H1 (cell line): ENCODE measurements at regions not wholly inside any gene's neighbourhood (a gene's known extent, or its start where the extent isn't known, plus 50 kb on each side); places are given as distances from the start of the nearest gene placed in this dataset.

Experiments
- CTCF ChIA-PET: fragments of 300-600 bp; sonication (Branson Sonifier 250); formaldehyde crosslinking; loops from one replicate; lab custom pipeline; 2021; ENCODE audit not compliant: partially characterized antibody; lab: Charles Lee
- POLR2A ChIA-PET: fragments of 300-600 bp; sonication (Branson Sonifier 250); formaldehyde crosslinking; loops from one replicate; lab custom pipeline; 2021; ENCODE audit warnings: inconsistent platforms; ENCODE audit not compliant: partially characterized antibody; lab: Charles Lee
- DNase-seq, 2 experiments: peaks; one replicate each; pipeline versions ENCODE4 v3.0.0 to v3.0.0-alpha.2; 2010 to 2022; ENCODE audit warnings: low spot score in 2 of 2, low read depth in 1 of 2, mixed read lengths in 1 of 2
- FAIRE-seq: peaks from 2 replicates; lab custom pipeline; 2011; peaks lifted over from hg19 to GRCh38; lab: Jason Lieb, UNC
- H2AFZ ChIP-seq: 2 replicates; pipeline ENCODE4 v1.8.1; 2012; ENCODE audit warnings: low read length, inconsistent platforms
- H2AK5ac ChIP-seq: 2 replicates; pipeline ENCODE4 v1.6.1; 2013; ENCODE audit warnings: low read depth, low read length
- H2BK120ac ChIP-seq: replicated peaks from 2 replicates; pipeline ENCODE3; 2013; ENCODE audit warnings: low read depth, low read length, inconsistent platforms
- H2BK12ac ChIP-seq: 2 replicates; pipeline ENCODE4 v1.6.1; 2013; ENCODE audit warnings: low read depth, low read length
- H2BK15ac ChIP-seq: 2 replicates; pipeline ENCODE4 v1.6.1; 2013; ENCODE audit warnings: low read length
- H2BK20ac ChIP-seq: 2 replicates; pipeline ENCODE4 v1.6.1; 2013; ENCODE audit warnings: low read length
- H2BK5ac ChIP-seq: 2 replicates; pipeline ENCODE4 v1.6.1; 2013; ENCODE audit warnings: low read depth, low read length
- H3K14ac ChIP-seq: 2 replicates; pipeline ENCODE4 v1.6.1; 2013; ENCODE audit warnings: inconsistent platforms; ENCODE audit not compliant: insufficient read length
- H3K18ac ChIP-seq: 2 replicates; pipeline ENCODE4 v1.6.1; 2013; ENCODE audit warnings: low read length; ENCODE audit errors: extremely low read depth
- H3K23ac ChIP-seq: 2 replicates; pipeline ENCODE4 v1.6.1; 2013; ENCODE audit warnings: inconsistent platforms; ENCODE audit not compliant: insufficient read length
- H3K23me2 ChIP-seq: 2 replicates; pipeline ENCODE4 v1.6.1; 2013; ENCODE audit warnings: low read depth, low read length
- H3K27ac ChIP-seq: 2 replicates; pipeline ENCODE4 v1.6.1; 2011; ENCODE audit warnings: low read depth, low read length, inconsistent platforms
- H3K27me3 ChIP-seq, 4 experiments: replicated peaks in 1 of 4; 1 replicate in 1 of 4; 2 replicates in 3 of 4; pipeline versions ENCODE4 v1.6.1 to v1.8.1; 2011 to 2013; ENCODE audit warnings: low read length in 3 of 4, mild to moderate bottlenecking in 3 of 4, inconsistent platforms in 2 of 4, mixed read lengths in 2 of 4, moderate library complexity in 1 of 4; ENCODE audit not compliant: control insufficient read depth in 3 of 4, insufficient read depth in 3 of 4; ENCODE audit errors: extremely low read depth in 1 of 4
- H3K36me3 ChIP-seq, 4 experiments: 2 replicates each; pipeline versions ENCODE4 v1.6.1 to v1.8.1; 2011 to 2013; ENCODE audit warnings: mild to moderate bottlenecking in 4 of 4, low read length in 3 of 4, moderate library complexity in 2 of 4, control low read depth in 1 of 4, inconsistent platforms in 1 of 4; ENCODE audit not compliant: insufficient read depth in 4 of 4, control insufficient read depth in 2 of 4
- H3K4ac ChIP-seq: replicated peaks from 2 replicates; pipeline ENCODE3; 2013; ENCODE audit warnings: low read length, low read depth, mixed read lengths, inconsistent platforms; ENCODE audit not compliant: insufficient read length
- H3K4me1 ChIP-seq, 4 experiments: replicated peaks in 1 of 4; 1 replicate in 1 of 4; 2 replicates in 3 of 4; pipeline versions ENCODE4 v1.6.1 to v1.8.1; 2011 to 2013; ENCODE audit warnings: low read length in 3 of 4, inconsistent platforms in 2 of 4, mixed read lengths in 1 of 4; ENCODE audit not compliant: insufficient read depth in 4 of 4, control insufficient read depth in 3 of 4
- H3K4me2 ChIP-seq, 2 experiments: 2 replicates each; pipeline versions ENCODE4 v1.6.1 to v1.8.1; 2011 to 2013; ENCODE audit warnings: low read depth in 2 of 2, low read length in 2 of 2, control low read depth in 1 of 2, inconsistent platforms in 1 of 2, mild to moderate bottlenecking in 1 of 2; ENCODE audit not compliant: insufficient read depth in 1 of 2
- H3K4me3 ChIP-seq, 4 experiments: fragments of 200-600, 300-600 bp in 1 of 4; sonication (generic), shearing (Covaris generic), sonication (Bioruptor Twin) in 1 of 4; 2 replicates each; pipeline versions ENCODE4 v1.5.1 to v1.8.1; 2011 to 2016; ENCODE audit warnings: low read length in 4 of 4, low read depth in 3 of 4, control low read depth in 2 of 4, inconsistent platforms in 2 of 4, mild to moderate bottlenecking in 2 of 4, mixed read lengths in 1 of 4, moderate library complexity in 1 of 4; ENCODE audit not compliant: insufficient read depth in 2 of 4; ENCODE audit errors: extremely low read depth in 1 of 4
- H3K56ac ChIP-seq: replicated peaks from 2 replicates; pipeline ENCODE3; 2013; ENCODE audit warnings: low read depth, mild to moderate bottlenecking, mixed read lengths, low read length, inconsistent platforms; ENCODE audit not compliant: insufficient read length
- H3K79me1 ChIP-seq: 2 replicates; pipeline ENCODE4 v1.6.1; 2013; ENCODE audit warnings: low read depth, low read length, control low read depth
- H3K79me2 ChIP-seq, 2 experiments: 2 replicates each; pipeline versions ENCODE4 v1.6.1 to v1.8.1; 2012 to 2013; ENCODE audit warnings: low read length in 2 of 2, mild to moderate bottlenecking in 2 of 2, inconsistent platforms in 1 of 2; ENCODE audit not compliant: insufficient read depth in 2 of 2, control insufficient read depth in 1 of 2
- H3K9ac ChIP-seq, 4 experiments: replicated peaks in 1 of 4; 1 replicate in 1 of 4; 2 replicates in 3 of 4; pipeline versions ENCODE4 v1.6.1 to v1.8.1; 2011 to 2013; ENCODE audit warnings: low read depth in 3 of 4, low read length in 3 of 4, control low read depth in 2 of 4, mild to moderate bottlenecking in 2 of 4, moderate library complexity in 2 of 4, inconsistent platforms in 1 of 4; ENCODE audit errors: extremely low read depth in 1 of 4
- H3K9me3 ChIP-seq, 2 experiments: 2 replicates each; pipeline versions ENCODE4 v1.6.1 to v1.8.1; 2012 to 2013; ENCODE audit warnings: mild to moderate bottlenecking in 2 of 2, moderate library complexity in 2 of 2, control low read depth in 1 of 2, inconsistent platforms in 1 of 2, low read depth in 1 of 2, low read length in 1 of 2, mixed read lengths in 1 of 2; ENCODE audit not compliant: insufficient read depth in 2 of 2
- H4K20me1 ChIP-seq, 2 experiments: replicated peaks in 1 of 2; 2 replicates each; pipeline versions ENCODE3 to v1.8.1; 2011 to 2013; ENCODE audit warnings: inconsistent platforms in 2 of 2, low read length in 2 of 2, mild to moderate bottlenecking in 1 of 2; ENCODE audit not compliant: insufficient read depth in 2 of 2, control insufficient read depth in 1 of 2
- H4K5ac ChIP-seq: 2 replicates; pipeline ENCODE4 v1.6.1; 2013; ENCODE audit warnings: low read length, low read depth, mixed read lengths, inconsistent platforms; ENCODE audit not compliant: insufficient read length
- H4K8ac ChIP-seq: 2 replicates; pipeline ENCODE4 v1.8.0; 2013; ENCODE audit warnings: mild to moderate bottlenecking, moderate library complexity, low read length, inconsistent platforms; ENCODE audit not compliant: insufficient read depth; ENCODE audit errors: extremely low read depth
- H4K91ac ChIP-seq: replicated peaks from 2 replicates; pipeline ENCODE3; 2013; ENCODE audit warnings: low read length, mixed read lengths, inconsistent platforms; ENCODE audit not compliant: insufficient read length
- ATF2 ChIP-seq: IDR thresholded peaks from 2 replicates; pipeline ENCODE4 v1.6.1; 2012; ENCODE audit warnings: low read length, inconsistent platforms
- KDM5A ChIP-seq: fragments of 200-600 bp; IDR thresholded peaks from 2 replicates; pipeline ENCODE4 v1.7.1; 2012; ENCODE audit warnings: mild to moderate bottlenecking, low read length, inconsistent platforms, mixed read lengths
- MAFK ChIP-seq: IDR thresholded peaks from 2 replicates; pipeline ENCODE4 v1.6.1; 2012; ENCODE audit warnings: low read depth, mild to moderate bottlenecking, improper control_type of control experiment, low read length
- POLR2AphosphoS5 ChIP-seq: IDR thresholded peaks from 2 replicates; pipeline ENCODE4 v1.6.1; 2011; ENCODE audit warnings: low read depth, low read length
- WGBS, 2 experiments: shearing (Covaris generic) in 1 of 2; methylation state at CpG; one replicate each; pipeline versions ENCODE4 v1.1.6 to v1.1.7; 2013 to 2015; ENCODE audit warnings: low lambda C conversion rate in 2 of 2, mixed read lengths in 2 of 2, inconsistent platforms in 1 of 2, low coverage in 1 of 2, missing lambda C conversion rate in 1 of 2; ENCODE audit not compliant: insufficient replicate concordance in 2 of 2, insufficient coverage in 1 of 2, insufficient read length in 1 of 2; ENCODE audit errors: extremely low coverage in 1 of 2, missing lambda C conversion rate in 1 of 2; 5-methylcytosine and 5-hydroxymethylcytosine counted together

GRCh38 chr2:126775300-126775985, 119.5 kb downstream of the GYPC start:
- no peak overlapping the region for H2AK5ac ChIP-seq
- H3K23me2 ChIP-seq = peaks cover 9% of the 10 kb centered on the region; the same call in 1 of the 2 replicates
- H3K9ac ChIP-seq = no peak overlapping the region
- H4K5ac ChIP-seq = no peak overlapping the region
- H2BK5ac ChIP-seq = no peak overlapping the region
- H3K18ac ChIP-seq = no peak overlapping the region
- ChIA-PET POLR2A (no interaction called here), CTCF (interaction anchor here (1.0 to 5.1 kb wide), 10 partner anchors 9 to 530 kb away, joined by 3 to 45 read pairs (median 6); no protein-coding TSS in a partner anchor)
- no peak overlapping the region; a peak in 1 of 4 replicates for H3K4me2 ChIP-seq
- no peaks in the 10 kb centered on the region for H3K9me3 ChIP-seq
- no peak overlapping the region for H4K91ac ChIP-seq
- no peak overlapping the region for H2AFZ ChIP-seq
- H3K56ac ChIP-seq = no peak overlapping the region
- H3K4ac ChIP-seq = no peak overlapping the region
- H2BK20ac ChIP-seq = no peak overlapping the region
- H3K79me1 ChIP-seq = no peaks in the 10 kb centered on the region
- H3K4me1 ChIP-seq = peaks cover 0 to 4% (median 2%) of the 10 kb centered on the region in 4 experiments; a peak in 3 of 7 replicates
- TF ChIP-seq ATF2 (no peak), MAFK (peak; percentile 23; the same call in 1 of the 2 replicates), POLR2AphosphoS5 (no peak), KDM5A (no peak)
- no peak overlapping the region for H2BK15ac ChIP-seq
- H3K14ac ChIP-seq = no peak overlapping the region
- peaks cover 0 to 3% (median 1%) of the 10 kb centered on the region in 4 experiments; a peak in 3 of 7 replicates for H3K27me3 ChIP-seq
- no peak overlapping the region for H3K27ac ChIP-seq
- DNase-seq = no peak
- no peaks in the 10 kb centered on the region for H3K36me3 ChIP-seq
- H3K4me3 ChIP-seq = no peak overlapping the region
- H4K8ac ChIP-seq = no peak overlapping the region
- no peak overlapping the region for H3K23ac ChIP-seq
- no peak for FAIRE-seq
- H2BK12ac ChIP-seq = no peak overlapping the region
- H3K79me2 ChIP-seq = no peaks in the 10 kb centered on the region
- WGBS, 2 experiments = 90% methylated on average over 9 of the region's 10 CpGs; no CpG with 5 or more reads in 1 of the 2 experiments
- H2BK120ac ChIP-seq = no peak overlapping the region
- H4K20me1 ChIP-seq = no peaks in the 10 kb centered on the region
